Chondrocyte (in vitro differentiated cells): ENCODE measurements at regions not wholly inside any gene's neighbourhood (a gene's known extent, or its start where the extent isn't known, plus 50 kb on each side); places are given as distances from the start of the nearest gene placed in this dataset.

Experiments used
- DNase-seq: peaks from one replicate; pipeline ENCODE4 v3.0.0; 2021; ENCODE audit warnings: mixed read lengths, low spot score
- H3K27ac Mint-ChIP-seq: one replicate; pipeline ENCODE4 v1.8.0; 2021; ENCODE audit warnings: mild to moderate bottlenecking, moderate library complexity, mixed read lengths; ENCODE audit not compliant: unreplicated experiment
- H3K27me3 Mint-ChIP-seq: 2 replicates; pipeline ENCODE4 v1.8.0; 2021; ENCODE audit warnings: low read depth, mixed read lengths
- H3K36me3 Mint-ChIP-seq: 2 replicates; pipeline ENCODE4 v1.8.0; 2021; ENCODE audit warnings: low read depth, mixed read lengths
- H3K4me1 Mint-ChIP-seq: 2 replicates; pipeline ENCODE4 v1.8.0; 2021; ENCODE audit warnings: low read depth, mild to moderate bottlenecking, mixed read lengths
- H3K4me3 Mint-ChIP-seq: one replicate; pipeline ENCODE4 v1.8.0; 2021; ENCODE audit warnings: mild to moderate bottlenecking, moderate library complexity, mixed read lengths; ENCODE audit not compliant: unreplicated experiment
- H3K9me3 Mint-ChIP-seq: 2 replicates; pipeline ENCODE4 v1.8.0; 2021; ENCODE audit warnings: low read depth, mixed read lengths
- CTCF ChIP-seq: fragments of 200-600 bp; sonication (generic); IDR thresholded peaks from 2 replicates; pipeline ENCODE4 v1.5.0; 2021; ENCODE audit warnings: antibody characterized with exemption, mild to moderate bottlenecking, moderate library complexity

GRCh38 chr4:19725130-19725529 lies 526.6 kb upstream of the SLIT2 start:
- no peak overlapping the region for H3K4me3 Mint-ChIP-seq
- no peak for TF ChIP-seq CTCF

GRCh38 chr4:19722404-19722803 lies 529.3 kb upstream of the SLIT2 start:
- Mint-ChIP-seq H3K4me3 (no peak overlapping the region), H3K4me1 (peaks cover 12% of the 10 kb centered on the region), H3K36me3 (no peaks in the 10 kb centered on the region), H3K9me3 (no peaks in the 10 kb centered on the region), H3K27ac (no peak overlapping the region), H3K27me3 (peaks cover 2% of the 10 kb centered on the region)
- TF ChIP-seq CTCF: no peak
- no peak for DNase-seq

More at GRCh38 chr4:19725130-19725529, 526.6 kb upstream of the SLIT2 start:
- Mint-ChIP-seq H3K9me3 (no peaks in the 10 kb centered on the region), H3K27ac (no peak overlapping the region), H3K27me3 (peaks cover 2% of the 10 kb centered on the region), H3K4me1 (peaks cover 28% of the 10 kb centered on the region), H3K36me3 (no peaks in the 10 kb centered on the region)
- DNase-seq: no peak

- TF ChIP-seq CTCF: no peak
- no peak overlapping the region for H3K4me3 Mint-ChIP-seq
- H3K27ac Mint-ChIP-seq: no peak overlapping the region
- peaks cover 2% of the 10 kb centered on the region for H3K27me3 Mint-ChIP-seq
- no peak for DNase-seq
- H3K9me3 Mint-ChIP-seq: no peaks in the 10 kb centered on the region
- H3K36me3 Mint-ChIP-seq: no peaks in the 10 kb centered on the region
- peaks cover 12% of the 10 kb centered on the region for H3K4me1 Mint-ChIP-seq
These were observed 530.1 kb upstream of the SLIT2 start for GRCh38 chr4:19721587-19721986.

- H3K4me3 Mint-ChIP-seq: no peak overlapping the region
- H3K36me3 Mint-ChIP-seq: no peaks in the 10 kb centered on the region
These were observed 531.1 kb upstream of the SLIT2 start for GRCh38 chr4:19720610-19721009.

GRCh38 chr4:19720190-19720589 lies 531.5 kb upstream of the SLIT2 start:
- no peak overlapping the region for H3K4me3 Mint-ChIP-seq
- H3K27me3 Mint-ChIP-seq: peaks cover 2% of the 10 kb centered on the region
- H3K4me1 Mint-ChIP-seq: peaks cover 12% of the 10 kb centered on the region
- no peak for DNase-seq
- H3K27ac Mint-ChIP-seq: no peak overlapping the region
- no peaks in the 10 kb centered on the region for H3K9me3 Mint-ChIP-seq
- H3K36me3 Mint-ChIP-seq: no peaks in the 10 kb centered on the region
- TF ChIP-seq CTCF: no peak

More at GRCh38 chr4:19720610-19721009, 531.1 kb upstream of the SLIT2 start:
- peaks cover 2% of the 10 kb centered on the region for H3K27me3 Mint-ChIP-seq
- no peak overlapping the region for H3K27ac Mint-ChIP-seq
- H3K9me3 Mint-ChIP-seq: no peaks in the 10 kb centered on the region
- TF ChIP-seq CTCF: no peak
- DNase-seq: no peak
- peaks cover 12% of the 10 kb centered on the region for H3K4me1 Mint-ChIP-seq
